IMR-90 (cell line): ENCODE measurements at regions not wholly inside any gene's neighbourhood (a gene's known extent, or its start where the extent isn't known, plus 50 kb on each side); places are given as distances from the start of the nearest gene placed in this dataset.

Source experiments
- CHD1 ChIP-seq: IDR thresholded peaks from 2 replicates; pipeline ENCODE4 v1.6.1; 2012; ENCODE audit warnings: low read depth, low read length, improper control_type of control experiment
- POLR2A ChIP-seq: IDR thresholded peaks from 2 replicates; pipeline ENCODE4 v1.6.1; 2012; ENCODE audit warnings: mild to moderate bottlenecking, low read depth, low read length
- RFX5 ChIP-seq: IDR thresholded peaks from 2 replicates; pipeline ENCODE4 v1.8.0; 2012; ENCODE audit warnings: low read depth, mild to moderate bottlenecking, low read length, moderate library complexity
- SMC3 ChIP-seq: fragments of 150-350 bp; IDR thresholded peaks from 2 replicates; pipeline ENCODE4 v1.6.1; 2016; ENCODE audit warnings: low read depth, mild to moderate bottlenecking, antibody characterized with exemption, low read length, moderate library complexity

DNA sequence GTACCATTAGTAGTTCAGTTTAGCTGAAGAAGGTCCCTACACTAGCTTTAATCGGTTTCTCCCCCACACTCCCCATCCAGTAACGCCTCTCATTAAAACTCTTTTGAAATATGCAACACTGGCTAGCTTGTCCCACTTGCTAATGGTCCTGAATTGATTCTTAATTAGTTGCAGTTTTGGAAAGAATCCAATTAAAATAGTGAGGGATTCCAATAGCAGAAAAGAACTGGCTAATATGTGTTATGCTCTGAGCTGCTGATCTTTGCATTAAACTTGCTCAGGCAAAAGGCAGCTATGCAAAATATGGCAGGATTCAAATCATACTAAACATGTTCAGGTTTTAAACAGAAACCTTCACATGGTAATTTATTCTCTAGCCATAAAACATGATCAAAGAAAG is 252.5 kb upstream of the HNRNPA3 start:
- no peak for TF ChIP-seq RFX5
- no peak for TF ChIP-seq CHD1
- no peak for TF ChIP-seq SMC3
- TF ChIP-seq POLR2A: no peak
